Astrocyte (in vitro differentiated cells and primary cell): ENCODE measurements at regions not wholly inside any gene's neighbourhood (a gene's known extent, or its start where the extent isn't known, plus 50 kb on each side); places are given as distances from the start of the nearest gene placed in this dataset.

Experiments
- CTCF ChIP-seq: IDR thresholded peaks from 2 replicates; pipeline ENCODE4 v1.5.1; 2011; ENCODE audit warnings: low read depth, mild to moderate bottlenecking, inconsistent platforms, low read length, moderate library complexity; ENCODE audit not compliant: insufficient read depth
- EZH2 ChIP-seq: IDR thresholded peaks from 2 replicates; pipeline ENCODE4 v1.6.1; 2012; ENCODE audit warnings: mild to moderate bottlenecking, low read length, inconsistent platforms; ENCODE audit not compliant: insufficient read depth

GRCh38 chr10:100642295-100642994, 102.9 kb upstream of the PAX2 start:
- TF ChIP-seq CTCF: no peak
- no peak for TF ChIP-seq EZH2
